Neural progenitor cell (in vitro differentiated cells): ENCODE measurements at regions not wholly inside any gene's neighbourhood (a gene's known extent, or its start where the extent isn't known, plus 50 kb on each side); places are given as distances from the start of the nearest gene placed in this dataset.

Experiments used
- DNase-seq: peaks from one replicate; pipeline ENCODE4 v3.0.0-alpha.2; 2016; ENCODE audit warnings: low spot score
- H2AFZ ChIP-seq: fragments of 200-600 bp; sonication (generic); replicated peaks from 2 replicates; pipeline ENCODE4 v1.6.1; 2016; ENCODE audit warnings: antibody characterized with exemption
- H3F3A ChIP-seq: fragments of 200-600 bp; sonication (generic); 2 replicates; pipeline ENCODE4 v1.6.1; 2016; ENCODE audit warnings: antibody characterized with exemption, low read depth
- H3K27ac ChIP-seq: fragments of 200-600 bp; sonication (generic); 2 replicates; pipeline ENCODE4 v1.5.1; 2016; ENCODE audit warnings: mild to moderate bottlenecking
- H3K27me3 ChIP-seq: fragments of 200-600 bp; sonication (generic); 2 replicates; pipeline ENCODE4 v1.6.1; 2016; ENCODE audit warnings: mild to moderate bottlenecking, moderate library complexity
- H3K36me3 ChIP-seq: fragments of 200-600 bp; sonication (generic); 2 replicates; pipeline ENCODE4 v1.5.1; 2016
- H3K4me1 ChIP-seq: fragments of 200-600 bp; sonication (generic); 2 replicates; pipeline ENCODE4 v1.6.1; 2016; ENCODE audit warnings: mixed run types
- H3K4me2 ChIP-seq: fragments of 200-600 bp; sonication (generic); 2 replicates; pipeline ENCODE4 v1.6.1; 2016
- H3K4me3 ChIP-seq: fragments of 200-600 bp; sonication (generic); 2 replicates; pipeline ENCODE4 v1.5.1; 2016
- H3K79me2 ChIP-seq: fragments of 200-600 bp; sonication (generic); 2 replicates; pipeline ENCODE4 v1.6.1; 2016; ENCODE audit warnings: low read depth
- H3K9ac ChIP-seq: fragments of 200-600 bp; sonication (generic); 2 replicates; pipeline ENCODE4 v1.6.1; 2016
- H3K9me3 ChIP-seq: fragments of 200-600 bp; sonication (generic); 2 replicates; pipeline ENCODE4 v1.5.1; 2016; ENCODE audit warnings: low read depth
- H4K20me1 ChIP-seq: fragments of 200-600 bp; sonication (generic); 2 replicates; pipeline ENCODE4 v1.6.1; 2016; ENCODE audit warnings: low read depth
- H3K27ac Mint-ChIP-seq: 3 replicates; pipeline ENCODE4 v1.8.0; 2021; ENCODE audit warnings: mixed read lengths
- H3K27me3 Mint-ChIP-seq: 2 replicates; pipeline ENCODE4 v1.8.0; 2022; ENCODE audit warnings: low read depth, mild to moderate bottlenecking, inconsistent platforms, moderate library complexity, mixed read lengths; ENCODE audit not compliant: insufficient read depth
- H3K36me3 Mint-ChIP-seq: 3 replicates; pipeline ENCODE4 v1.8.0; 2021; ENCODE audit warnings: mixed read lengths
- H3K4me1 Mint-ChIP-seq: 3 replicates; pipeline ENCODE4 v1.8.0; 2021; ENCODE audit warnings: mixed read lengths
- H3K4me3 Mint-ChIP-seq: 3 replicates; pipeline ENCODE4 v1.8.0; 2021; ENCODE audit warnings: mild to moderate bottlenecking, moderate library complexity, mixed read lengths
- H3K9me3 Mint-ChIP-seq: 3 replicates; pipeline ENCODE4 v1.8.0; 2020; ENCODE audit warnings: mixed read lengths
- EZH2 ChIP-seq: fragments of 200-600 bp; sonication (generic); IDR thresholded peaks from 2 replicates; pipeline ENCODE4 v1.6.1; 2017; ENCODE audit warnings: antibody characterized with exemption, mild to moderate bottlenecking, moderate library complexity
- EZH2phosphoT487 ChIP-seq: fragments of 200-600 bp; sonication (generic); IDR thresholded peaks from 2 replicates; pipeline ENCODE4 v1.6.1; 2017; ENCODE audit warnings: antibody characterized with exemption
- TF ChIP-seq, protein P1 (sequence below): fragments of 200-600 bp; sonication (generic); IDR thresholded peaks from 2 replicates; pipeline ENCODE4 v1.5.1; 2017; ENCODE audit warnings: antibody characterized with exemption, mild to moderate bottlenecking

GRCh38 chr17:70268383-70268782 lies 99.1 kb downstream of the KCNJ2 start:
- H3K9me3 Mint-ChIP-seq, result no peaks in the 10 kb centered on the region
- H3K36me3 Mint-ChIP-seq, result no peaks in the 10 kb centered on the region
- Histone ChIP-seq H3K9ac (no peak overlapping the region), H3K4me1 (peaks cover 14% of the 10 kb centered on the region), H3K27ac (no peak overlapping the region), H3K9me3 (no peaks in the 10 kb centered on the region), H3K4me3 (no peak overlapping the region), H3K27me3 (no peaks in the 10 kb centered on the region), H3K36me3 (no peaks in the 10 kb centered on the region), H3F3A (peaks cover 12% of the 10 kb centered on the region), H3K4me2 (no peak overlapping the region), H4K20me1 (no peaks in the 10 kb centered on the region), H3K79me2 (no peaks in the 10 kb centered on the region), H2AFZ (no peak overlapping the region)
- peaks cover 2% of the 10 kb centered on the region for H3K27me3 Mint-ChIP-seq
- no peak for DNase-seq
- TF ChIP-seq EZH2 (no peak), EZH2phosphoT487 (no peak)
- TF ChIP-seq, protein P1, sequence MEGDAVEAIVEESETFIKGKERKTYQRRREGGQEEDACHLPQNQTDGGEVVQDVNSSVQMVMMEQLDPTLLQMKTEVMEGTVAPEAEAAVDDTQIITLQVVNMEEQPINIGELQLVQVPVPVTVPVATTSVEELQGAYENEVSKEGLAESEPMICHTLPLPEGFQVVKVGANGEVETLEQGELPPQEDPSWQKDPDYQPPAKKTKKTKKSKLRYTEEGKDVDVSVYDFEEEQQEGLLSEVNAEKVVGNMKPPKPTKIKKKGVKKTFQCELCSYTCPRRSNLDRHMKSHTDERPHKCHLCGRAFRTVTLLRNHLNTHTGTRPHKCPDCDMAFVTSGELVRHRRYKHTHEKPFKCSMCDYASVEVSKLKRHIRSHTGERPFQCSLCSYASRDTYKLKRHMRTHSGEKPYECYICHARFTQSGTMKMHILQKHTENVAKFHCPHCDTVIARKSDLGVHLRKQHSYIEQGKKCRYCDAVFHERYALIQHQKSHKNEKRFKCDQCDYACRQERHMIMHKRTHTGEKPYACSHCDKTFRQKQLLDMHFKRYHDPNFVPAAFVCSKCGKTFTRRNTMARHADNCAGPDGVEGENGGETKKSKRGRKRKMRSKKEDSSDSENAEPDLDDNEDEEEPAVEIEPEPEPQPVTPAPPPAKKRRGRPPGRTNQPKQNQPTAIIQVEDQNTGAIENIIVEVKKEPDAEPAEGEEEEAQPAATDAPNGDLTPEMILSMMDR, result no peak
- peaks cover 12% of the 10 kb centered on the region for H3K4me1 Mint-ChIP-seq
- H3K27ac Mint-ChIP-seq, result no peak overlapping the region
- H3K4me3 Mint-ChIP-seq, result no peak overlapping the region

DNA sequence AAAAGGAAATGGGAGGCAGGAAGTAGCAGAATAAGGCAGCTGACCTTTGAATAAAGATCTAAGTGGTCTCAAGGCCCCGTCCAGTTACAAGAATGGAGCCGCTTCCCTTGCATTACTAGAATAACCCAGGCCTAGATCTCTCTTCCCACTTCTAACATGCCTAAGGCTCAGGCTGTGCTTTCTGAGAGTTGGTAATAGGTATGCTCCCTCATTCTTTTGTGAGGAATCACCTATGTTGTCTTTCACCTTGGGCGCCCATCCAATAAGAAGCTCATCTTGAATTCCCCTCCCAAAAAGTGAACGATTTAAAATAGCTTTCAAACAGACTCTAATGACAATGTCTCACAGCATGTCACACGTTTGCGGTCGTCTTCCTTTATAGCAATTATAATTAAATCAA lies 101.2 kb downstream of the KCNJ2 start:
- TF ChIP-seq, protein P1, result no peak
- TF ChIP-seq EZH2phosphoT487, result no peak
- no peak for TF ChIP-seq EZH2
- peaks cover 2% of the 10 kb centered on the region for H3K27me3 Mint-ChIP-seq
- H3K27ac Mint-ChIP-seq, result no peak overlapping the region
- Histone ChIP-seq H3K4me1 (peaks cover 14% of the 10 kb centered on the region), H3K27ac (no peak overlapping the region), H3K9me3 (no peaks in the 10 kb centered on the region), H3K4me2 (peak overlapping the region; percentile 51), H2AFZ (no peak overlapping the region), H3K36me3 (no peaks in the 10 kb centered on the region), H3K4me3 (no peak overlapping the region), H3K79me2 (no peaks in the 10 kb centered on the region), H3K27me3 (no peaks in the 10 kb centered on the region), H3K9ac (no peak overlapping the region), H4K20me1 (no peaks in the 10 kb centered on the region), H3F3A (peaks cover 12% of the 10 kb centered on the region)
- H3K9me3 Mint-ChIP-seq, result no peaks in the 10 kb centered on the region
- DNase-seq, result no peak
- peaks cover 12% of the 10 kb centered on the region for H3K4me1 Mint-ChIP-seq
- H3K36me3 Mint-ChIP-seq, result no peaks in the 10 kb centered on the region
- no peak overlapping the region for H3K4me3 Mint-ChIP-seq

DNA sequence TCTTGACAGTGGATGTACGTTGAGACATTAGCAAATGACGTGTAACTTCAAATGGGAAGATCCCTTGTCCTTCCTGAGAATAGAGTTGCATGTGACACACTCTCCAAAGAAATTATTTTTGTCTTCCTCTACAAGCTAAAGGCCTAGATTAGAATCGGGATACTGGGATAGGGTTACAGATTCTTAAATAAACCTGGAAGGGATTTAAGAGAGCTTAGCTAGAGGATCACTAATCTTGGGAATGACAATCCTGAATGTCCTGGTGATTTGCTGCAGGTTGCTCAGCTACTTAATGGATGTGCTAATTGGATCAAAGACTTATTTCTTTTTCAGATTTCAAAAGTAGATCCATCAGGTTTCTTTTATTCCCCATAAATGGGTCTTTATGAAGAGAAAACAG lies 101.9 kb downstream of the KCNJ2 start:
- no peak overlapping the region for H3K27ac ChIP-seq
- no peaks in the 10 kb centered on the region for H3K36me3 ChIP-seq
- no peak overlapping the region for H3K4me3 Mint-ChIP-seq
- H3K4me3 ChIP-seq, result no peak overlapping the region
- TF ChIP-seq EZH2phosphoT487, result peak; percentile 70
- TF ChIP-seq, protein P1, result no peak
- H3F3A ChIP-seq, result peaks cover 12% of the 10 kb centered on the region
- H3K79me2 ChIP-seq, result no peaks in the 10 kb centered on the region
- H3K9me3 ChIP-seq, result no peaks in the 10 kb centered on the region
- no peak overlapping the region for H3K27ac Mint-ChIP-seq
- H4K20me1 ChIP-seq, result no peaks in the 10 kb centered on the region
- no peaks in the 10 kb centered on the region for H3K27me3 ChIP-seq
- H3K4me1 ChIP-seq, result peaks cover 14% of the 10 kb centered on the region
- no peak overlapping the region for H2AFZ ChIP-seq
- H3K36me3 Mint-ChIP-seq, result no peaks in the 10 kb centered on the region
- H3K4me1 Mint-ChIP-seq, result peaks cover 12% of the 10 kb centered on the region
- H3K27me3 Mint-ChIP-seq, result peaks cover 2% of the 10 kb centered on the region
- H3K9ac ChIP-seq, result no peak overlapping the region
- H3K9me3 Mint-ChIP-seq, result no peaks in the 10 kb centered on the region
- peak; percentile 47 for DNase-seq
- H3K4me2 ChIP-seq, result peak overlapping the region; percentile 51
